ENCODE measurements at regions not wholly inside any gene's neighbourhood (a gene's known extent, or its start where the extent isn't known, plus 50 kb on each side); places are given as distances from the start of the nearest gene placed in this dataset.

GRCh38 chr3:35970793-35971192 is 331.5 kb downstream of the ARPP21 start:
- Histone ChIP-seq H3K27me3 (no peaks in the 10 kb centered on the region), H3K36me3 (no peaks in the 10 kb centered on the region), H3K27ac (no peak overlapping the region), H3K4me3 (no peak overlapping the region), H3K4me1 (peaks cover 0 to 7% (median 3%) of the 10 kb centered on the region in 4 donors), H3K9me3 (no peaks in the 10 kb centered on the region)
- ATAC-seq (ENCODE audit: low FRiP score in 2 of 2): no peak
- no peak for TF ChIP-seq POLR2A (IDR thresholded peaks at IDR 0.05)
- no peak for TF ChIP-seq EP300 (IDR thresholded peaks at IDR 0.05)
- no peak for TF ChIP-seq CTCF (IDR thresholded peaks at IDR 0.05)
- no peak for TF ChIP-seq POLR2AphosphoS5 (IDR thresholded peaks at IDR 0.05)
- 59 to 65% methylated on average over 2 of the region's 2 CpGs for WGBS, 2 donors
- no peak for DNase-seq

DNA sequence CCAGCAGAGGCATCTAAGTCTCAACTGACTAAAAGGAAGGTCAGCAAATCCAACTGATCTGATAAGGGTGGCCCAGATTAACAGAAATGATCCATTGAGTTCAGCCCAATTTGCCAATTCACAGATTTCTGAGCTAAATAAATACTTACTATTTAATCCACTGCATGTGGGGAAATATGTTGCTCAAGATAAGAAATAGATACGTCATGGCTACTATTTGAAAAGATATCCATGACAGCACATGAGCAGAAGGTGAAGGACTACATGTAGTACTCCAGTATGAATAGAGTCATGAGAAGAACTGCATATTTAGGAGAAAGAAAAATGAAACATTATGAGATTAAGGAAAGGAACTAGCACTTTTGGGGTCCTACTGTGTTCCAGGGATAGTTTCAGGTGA is 332.4 kb downstream of the ARPP21 start:
- Histone ChIP-seq H3K27ac (no peak overlapping the region), H3K27me3 (no peaks in the 10 kb centered on the region), H3K4me3 (no peak overlapping the region), H3K9me3 (no peaks in the 10 kb centered on the region), H3K36me3 (no peaks in the 10 kb centered on the region), H3K4me1 (peaks cover 0 to 7% (median 3%) of the 10 kb centered on the region in 4 donors)
- ATAC-seq (ENCODE audit: low FRiP score in 2 of 2) (no peak), DNase-seq (no peak)
- TF ChIP-seq POLR2A (IDR thresholded peaks at IDR 0.05) (no peak), EP300 (IDR thresholded peaks at IDR 0.05) (no peak), POLR2AphosphoS5 (IDR thresholded peaks at IDR 0.05) (no peak), CTCF (IDR thresholded peaks at IDR 0.05) (no peak)
- WGBS, 2 donors: 77 to 88% methylated on average over 1 of the region's 1 CpG

- ATAC-seq (ENCODE audit: low FRiP score in 2 of 2) (no peak), DNase-seq (no peak)
- H3K27me3 ChIP-seq: no peaks in the 10 kb centered on the region
- H3K4me1 ChIP-seq: peaks cover 0 to 5% (median 0%) of the 10 kb centered on the region in 4 donors
- H3K4me3 ChIP-seq: no peak overlapping the region
- no peak overlapping the region for H3K27ac ChIP-seq
- no peaks in the 10 kb centered on the region for H3K36me3 ChIP-seq
- no peaks in the 10 kb centered on the region for H3K9me3 ChIP-seq
- TF ChIP-seq EP300 (IDR thresholded peaks at IDR 0.05) (no peak), CTCF (IDR thresholded peaks at IDR 0.05) (no peak), POLR2A (IDR thresholded peaks at IDR 0.05) (no peak), POLR2AphosphoS5 (IDR thresholded peaks at IDR 0.05) (no peak)
Observed at GRCh38 chr3:35974872-35975271, 335.5 kb downstream of the ARPP21 start.

- DNase-seq: no peak
- no peaks in the 10 kb centered on the region for H3K27me3 ChIP-seq
- no peak overlapping the region for H3K27ac ChIP-seq
- no peaks in the 10 kb centered on the region for H3K36me3 ChIP-seq
- H3K9me3 ChIP-seq: no peaks in the 10 kb centered on the region
- no peak overlapping the region for H3K4me3 ChIP-seq
- no peak for TF ChIP-seq POLR2AphosphoS5 (IDR thresholded peaks at IDR 0.05)
- TF ChIP-seq CTCF (IDR thresholded peaks at IDR 0.05): no peak
- TF ChIP-seq EP300 (IDR thresholded peaks at IDR 0.05): no peak
- no peaks in the 10 kb centered on the region for H3K4me1 ChIP-seq
- ATAC-seq (ENCODE audit: low FRiP score in 2 of 2): no peak
Observed at GRCh38 chr3:35986161-35986560, 346.8 kb downstream of the ARPP21 start.

DNA sequence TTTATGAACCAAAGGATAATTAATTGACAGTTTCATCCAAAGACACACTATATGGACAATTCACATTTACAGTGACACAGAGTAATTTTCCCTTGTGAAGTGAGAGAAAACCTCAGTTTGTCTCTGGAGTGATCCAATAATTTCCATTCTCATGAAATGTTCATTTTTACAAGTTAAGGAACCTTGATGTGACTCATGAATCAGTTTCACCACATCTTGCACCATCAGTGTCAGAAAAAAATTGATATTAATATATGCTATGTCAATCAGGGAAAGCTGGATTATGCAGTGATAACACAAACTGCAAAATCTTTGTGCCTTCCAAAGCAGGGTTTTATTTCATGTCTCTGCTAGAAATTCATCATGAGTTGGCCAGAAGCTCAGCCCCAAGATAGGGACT is 348.1 kb downstream of the ARPP21 start:
- no peak for ATAC-seq (ENCODE audit: low FRiP score in 2 of 2)
- no peaks in the 10 kb centered on the region for H3K4me1 ChIP-seq
- no peak for TF ChIP-seq POLR2A (IDR thresholded peaks at IDR 0.05)
- TF ChIP-seq CTCF (IDR thresholded peaks at IDR 0.05): no peak
- TF ChIP-seq EP300 (IDR thresholded peaks at IDR 0.05): no peak
- TF ChIP-seq POLR2AphosphoS5 (IDR thresholded peaks at IDR 0.05): no peak
- no peaks in the 10 kb centered on the region for H3K27me3 ChIP-seq
- H3K27ac ChIP-seq: no peak overlapping the region
- no peak overlapping the region for H3K4me3 ChIP-seq
- no peak for DNase-seq
- no peaks in the 10 kb centered on the region for H3K36me3 ChIP-seq
- no peaks in the 10 kb centered on the region for H3K9me3 ChIP-seq

All from upper lobe of left lung (tissue), 6 donors.